ENCODE measurements at regions not wholly inside any gene's neighbourhood (a gene's known extent, or its start where the extent isn't known, plus 50 kb on each side); places are given as distances from the start of the nearest gene placed in this dataset.

DNA sequence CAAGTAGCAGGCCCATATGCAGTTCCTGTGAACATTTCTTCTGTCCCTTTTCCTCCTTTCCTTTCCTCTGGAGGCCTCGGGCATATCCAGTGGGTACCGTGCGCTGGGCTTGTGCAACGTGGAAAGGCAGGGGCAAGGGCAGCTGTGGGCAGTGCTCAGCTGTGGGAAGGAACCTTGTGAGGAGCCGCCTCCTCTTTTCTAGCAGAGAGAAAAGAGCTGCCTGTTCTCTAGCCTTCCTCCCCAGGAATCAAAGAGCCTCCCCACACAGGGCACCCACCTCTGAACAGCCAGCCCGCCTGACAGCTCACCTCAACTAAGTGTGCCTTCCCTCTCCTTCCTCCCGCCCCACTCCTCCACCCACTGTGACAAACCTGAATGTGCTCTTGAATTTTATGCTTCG, 143.3 kb upstream of the HDDC2 start:
- Histone ChIP-seq H3K4me3 (ENCODE audit: low read length) (no peak overlapping the region), H3K27me3 (ENCODE audit: control insufficient read depth in 1 of 2, insufficient read depth in 2 of 2, low read length in 2 of 2) (peaks cover 0 to 8% of the 10 kb centered on the region in 2 experiments), H3K4me1 (ENCODE audit: insufficient read depth, low read length) (no peaks in the 10 kb centered on the region), H3K36me3 (ENCODE audit: insufficient read depth, low read length) (no peaks in the 10 kb centered on the region), H3K9me3 (ENCODE audit: control insufficient read depth in 1 of 2, insufficient read depth in 1 of 2, low read length in 2 of 2) (no peaks in the 10 kb centered on the region), H3K27ac (ENCODE audit: low read depth in 1 of 2, low read length in 2 of 2) (no peak overlapping the region)
- ChIA-PET POLR2A (no interaction called here), CTCF (no interaction called here)
- Mint-ChIP-seq H3K36me3 (ENCODE audit: low read depth) (no peaks in the 10 kb centered on the region), H3K9me3 (no peaks in the 10 kb centered on the region), H3K4me3 (no peak overlapping the region), H3K4me1 (ENCODE audit: low read depth) (no peaks in the 10 kb centered on the region), H3K27ac (no peak overlapping the region), H3K27me3 (peaks cover 15% of the 10 kb centered on the region)
- ATAC-seq (ENCODE audit: poor library complexity) (no peak), DNase-seq (no peak)
- intact Hi-C loops (cut with DNase I, micrococcal nuclease), result no loop called here
- no peak for TF ChIP-seq CTCF (IDR thresholded peaks at IDR 0.05)

- Mint-ChIP-seq H3K27ac (no peak overlapping the region), H3K4me3 (no peak overlapping the region), H3K4me1 (ENCODE audit: low read depth) (no peaks in the 10 kb centered on the region), H3K9me3 (no peaks in the 10 kb centered on the region), H3K36me3 (ENCODE audit: low read depth) (no peaks in the 10 kb centered on the region), H3K27me3 (peaks cover 15% of the 10 kb centered on the region)
- ChIA-PET CTCF (no interaction called here), POLR2A (no interaction called here)
- Histone ChIP-seq H3K9me3 (ENCODE audit: control insufficient read depth in 1 of 2, insufficient read depth in 1 of 2, low read length in 2 of 2) (no peaks in the 10 kb centered on the region), H3K27me3 (ENCODE audit: control insufficient read depth in 1 of 2, insufficient read depth in 2 of 2, low read length in 2 of 2) (peaks cover 0 to 8% of the 10 kb centered on the region in 2 experiments), H3K4me1 (ENCODE audit: insufficient read depth, low read length) (no peaks in the 10 kb centered on the region), H3K27ac (ENCODE audit: low read depth in 1 of 2, low read length in 2 of 2) (no peak overlapping the region), H3K4me3 (ENCODE audit: low read length) (no peak overlapping the region), H3K36me3 (ENCODE audit: insufficient read depth, low read length) (no peaks in the 10 kb centered on the region)
- intact Hi-C loops (cut with DNase I, micrococcal nuclease), result no loop called here
- no peak for DNase-seq
- ATAC-seq (ENCODE audit: poor library complexity), result no peak
- TF ChIP-seq CTCF (IDR thresholded peaks at IDR 0.05), result no peak
Observed at GRCh38 chr6:125446011-125446410, 144.2 kb upstream of the HDDC2 start.

DNA sequence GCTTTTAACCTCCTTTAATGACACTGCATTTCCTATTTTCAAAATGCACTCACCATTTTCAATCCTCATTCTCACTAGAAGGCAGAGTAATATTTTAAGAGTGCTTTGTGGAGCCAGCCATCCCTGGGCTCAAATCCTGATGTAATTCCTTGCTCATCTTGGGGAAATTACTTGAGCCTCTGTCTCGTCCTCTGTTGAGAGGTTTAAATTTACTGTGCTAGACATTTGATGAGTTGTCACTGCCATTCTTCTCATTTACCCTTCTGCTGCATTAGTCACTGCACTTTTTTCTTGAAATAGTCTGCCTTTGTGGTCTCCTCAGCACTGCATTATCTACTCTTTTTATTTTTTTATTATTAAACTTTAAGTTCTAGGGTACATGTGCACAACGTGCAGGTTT, 150.0 kb upstream of the HDDC2 start:
- H3K9me3 Mint-ChIP-seq, result no peaks in the 10 kb centered on the region
- ChIA-PET POLR2A (no interaction called here), CTCF (no interaction called here)
- no peak for ATAC-seq (ENCODE audit: poor library complexity)
- H3K36me3 Mint-ChIP-seq (ENCODE audit: low read depth), result no peaks in the 10 kb centered on the region
- no peak overlapping the region for H3K4me3 ChIP-seq (ENCODE audit: low read length)
- H3K9me3 ChIP-seq (ENCODE audit: control insufficient read depth in 1 of 2, insufficient read depth in 1 of 2, low read length in 2 of 2), result peaks cover 16 to 19% of the 10 kb centered on the region in 2 experiments
- peaks cover 10% of the 10 kb centered on the region for H3K27me3 Mint-ChIP-seq
- no peak overlapping the region for H3K4me3 Mint-ChIP-seq
- H3K27me3 ChIP-seq (ENCODE audit: control insufficient read depth in 1 of 2, insufficient read depth in 2 of 2, low read length in 2 of 2), result peaks cover 0 to 8% of the 10 kb centered on the region in 2 experiments
- intact Hi-C loops (cut with DNase I, micrococcal nuclease), result no loop called here
- no peak overlapping the region for H3K27ac Mint-ChIP-seq
- no peaks in the 10 kb centered on the region for H3K4me1 Mint-ChIP-seq (ENCODE audit: low read depth)
- no peak for TF ChIP-seq CTCF (IDR thresholded peaks at IDR 0.05)
- no peak for DNase-seq
- no peak overlapping the region for H3K27ac ChIP-seq (ENCODE audit: low read depth in 1 of 2, low read length in 2 of 2)
- H3K4me1 ChIP-seq (ENCODE audit: insufficient read depth, low read length), result no peaks in the 10 kb centered on the region
- no peaks in the 10 kb centered on the region for H3K36me3 ChIP-seq (ENCODE audit: insufficient read depth, low read length)
